ENCODE measurements at regions not wholly inside any gene's neighbourhood (a gene's known extent, or its start where the extent isn't known, plus 50 kb on each side); places are given as distances from the start of the nearest gene placed in this dataset.
A peak's percentile ranks its signal among the peaks of the same experiment; 100 is the strongest.
"Not testable (repeated sequence)": the region's sequence is repeated elsewhere in the genome, so short reads cannot be mapped to it uniquely, and the experiment has no call there.

DNA sequence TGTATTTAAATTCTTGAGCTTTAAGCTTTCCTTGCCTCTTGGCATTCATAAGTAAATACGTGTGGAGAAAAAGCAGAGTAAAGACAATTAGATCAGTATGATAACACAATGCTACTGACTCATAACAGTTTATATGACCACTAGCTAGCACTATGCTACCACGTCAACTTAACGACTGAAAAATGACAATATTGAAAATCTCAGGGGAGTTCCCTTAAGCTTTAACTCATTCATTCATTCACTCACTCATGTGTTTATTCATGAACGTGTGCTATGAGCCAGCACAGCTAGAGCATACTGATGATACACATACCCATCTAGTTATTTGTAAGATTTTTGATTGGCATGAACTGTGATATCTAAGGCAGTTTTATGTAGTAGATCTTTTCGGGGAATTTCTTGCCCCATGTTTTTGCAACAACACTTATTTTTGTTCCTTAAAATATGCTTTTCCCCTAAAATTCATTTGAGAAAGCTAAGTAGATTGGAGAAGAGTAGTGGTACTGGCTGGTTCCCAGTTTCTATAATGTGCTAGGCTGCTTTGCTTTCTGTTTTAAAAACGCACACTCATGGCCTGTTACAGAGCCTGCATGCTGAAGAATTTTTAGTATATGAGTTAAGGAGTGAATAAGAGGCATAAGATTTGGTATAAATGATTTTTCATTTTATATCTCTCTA is 57.4 kb upstream of the ACBD5 start:
- Mint-ChIP-seq H3K27me3 (peaks cover 8% of the 10 kb centered on the region), H3K36me3 (no peaks in the 10 kb centered on the region), H3K4me1 (no peaks in the 10 kb centered on the region), H3K9me3 (no peaks in the 10 kb centered on the region), H3K27ac (no peak overlapping the region), H3K4me3 (no peak overlapping the region)
- ATAC-seq (ENCODE audit: low read depth): no peak
- no peak for DNase-seq (ENCODE audit: low spot score in 2 of 2)

DNA sequence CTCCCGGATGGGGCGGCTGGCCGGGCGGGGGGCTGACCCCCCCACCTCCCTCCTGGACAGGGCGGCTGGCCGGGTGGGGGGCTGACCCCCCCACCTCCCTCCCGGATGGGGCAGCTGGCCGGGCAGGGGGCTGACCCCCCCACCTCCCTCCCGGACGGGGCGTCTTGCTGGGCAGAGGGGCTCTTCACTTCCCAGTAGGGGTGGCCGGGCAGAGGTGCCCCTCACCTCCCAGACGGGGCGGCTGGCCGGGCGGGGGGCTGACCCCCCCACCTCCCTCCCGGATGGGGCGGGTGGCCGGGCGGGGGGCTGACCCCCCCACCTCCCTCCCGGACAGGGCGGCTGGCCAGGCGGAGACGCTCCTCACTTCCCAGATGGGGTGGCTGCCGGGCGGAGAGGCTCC is 55.7 kb upstream of the ACBD5 start:
- not testable (repeated sequence) for H3K9me3 Mint-ChIP-seq; H3K27ac Mint-ChIP-seq; H3K4me3 Mint-ChIP-seq; DNase-seq (ENCODE audit: low spot score in 2 of 2); H3K36me3 Mint-ChIP-seq; H3K4me1 Mint-ChIP-seq; H3K27me3 Mint-ChIP-seq; ATAC-seq (ENCODE audit: low read depth)

DNA sequence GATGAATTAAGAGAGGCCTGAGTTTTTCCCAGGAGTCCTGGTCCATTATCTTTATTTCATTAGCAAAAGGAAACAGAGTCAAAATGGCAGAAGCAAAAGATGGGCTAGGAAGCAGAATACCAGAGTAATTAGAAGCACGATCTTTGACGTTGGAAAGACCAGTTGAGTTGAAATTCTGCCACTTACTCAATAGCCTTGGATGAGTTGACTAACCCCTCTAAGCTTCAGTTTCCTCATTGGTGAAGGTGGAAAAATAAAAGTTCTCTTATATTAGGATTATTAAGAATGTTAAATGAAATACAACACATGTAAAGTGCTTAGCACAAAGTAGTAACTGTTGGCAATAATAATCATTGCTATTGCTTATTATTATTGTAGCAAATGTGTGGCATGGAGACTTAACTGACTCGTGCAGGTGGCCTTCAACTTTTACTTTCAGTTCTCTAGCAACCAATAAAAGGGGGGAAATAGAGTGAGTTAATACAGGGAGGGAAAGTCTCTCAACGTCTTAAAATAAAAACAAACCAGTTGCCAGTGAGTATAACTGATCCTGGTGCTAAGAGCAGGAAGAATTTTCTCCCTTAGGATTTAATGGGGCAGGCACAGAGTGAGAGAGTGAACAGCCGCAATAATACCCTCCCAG is 50.8 kb upstream of the ACBD5 start:
- H3K36me3 Mint-ChIP-seq; DNase-seq (ENCODE audit: low spot score in 2 of 2); H3K9me3 Mint-ChIP-seq; H3K4me1 Mint-ChIP-seq; H3K27me3 Mint-ChIP-seq: not testable (repeated sequence)
- H3K4me3 Mint-ChIP-seq: peak overlapping the region; percentile 76
- peak overlapping the region; percentile 78 for H3K27ac Mint-ChIP-seq
- ATAC-seq (ENCODE audit: low read depth): peak; percentile 73

Measured in memory B cell (primary cell).